ENCODE measurements at regions not wholly inside any gene's neighbourhood (a gene's known extent, or its start where the extent isn't known, plus 50 kb on each side); places are given as distances from the start of the nearest gene placed in this dataset.

DNA sequence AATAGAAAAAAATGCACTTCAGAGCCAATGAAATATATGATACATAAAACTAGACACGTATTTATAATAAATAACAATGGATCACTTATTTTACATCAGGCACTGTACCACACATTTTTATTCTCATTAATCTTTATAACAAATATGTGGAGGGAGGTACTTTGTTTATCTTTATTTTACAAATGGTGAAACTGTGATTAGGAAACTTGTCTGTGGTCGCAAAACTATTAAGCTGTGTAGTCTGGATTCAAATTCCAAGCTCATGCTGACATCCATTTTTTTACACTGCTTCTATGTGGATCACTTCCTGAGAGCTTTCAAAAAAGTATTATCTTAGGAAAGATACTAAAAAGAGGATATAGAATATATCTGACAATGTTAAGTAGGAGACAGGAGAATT lies 978.6 kb downstream of the SORCS1 start:
- WGBS, 2 donors (ENCODE audit: low coverage in 1 of 2): 65 to 66% methylated on average over 2 of the region's 2 CpGs
- no peak for DNase-seq
- Histone ChIP-seq H3K36me3 (no peaks in the 10 kb centered on the region), H3K4me3 (no peak overlapping the region), H3K27me3 (no peaks in the 10 kb centered on the region), H3K4me1 (no peaks in the 10 kb centered on the region), H3K27ac (no peak overlapping the region), H3K9me3 (no peaks in the 10 kb centered on the region)
- intact Hi-C loops (cut with DNase I; ENCODE audit: low total_unique reads): no loop called here
- TF ChIP-seq EP300 (IDR thresholded peaks at IDR 0.05; ENCODE audit: low read depth): no peak
- TF ChIP-seq POLR2AphosphoS5 (IDR thresholded peaks at IDR 0.05): no peak
- in situ Hi-C loops (cut with MboI; ENCODE audit: low pct_ligation_motif_present in 1 of 4, low pct_unique_long_range_greater_than_20kb in 1 of 4, low sequenced_read_pairs in 3 of 4): no loop called here

GRCh38 chr10:106183041-106183440 lies 981.5 kb downstream of the SORCS1 start:
- no peak for DNase-seq
- TF ChIP-seq POLR2AphosphoS5 (IDR thresholded peaks at IDR 0.05): no peak
- intact Hi-C loops (cut with DNase I; ENCODE audit: low total_unique reads) (no loop called here), in situ Hi-C loops (cut with MboI; ENCODE audit: low pct_ligation_motif_present in 1 of 4, low pct_unique_long_range_greater_than_20kb in 1 of 4, low sequenced_read_pairs in 3 of 4) (no loop called here)
- H3K4me1 ChIP-seq: no peaks in the 10 kb centered on the region
- WGBS, 2 donors (ENCODE audit: low coverage in 1 of 2): 86 to 91% methylated on average over 5 of the region's 5 CpGs
- no peaks in the 10 kb centered on the region for H3K27me3 ChIP-seq
- H3K9me3 ChIP-seq: no peaks in the 10 kb centered on the region
- no peak overlapping the region for H3K27ac ChIP-seq
- H3K36me3 ChIP-seq: no peaks in the 10 kb centered on the region
- no peak overlapping the region for H3K4me3 ChIP-seq

DNA sequence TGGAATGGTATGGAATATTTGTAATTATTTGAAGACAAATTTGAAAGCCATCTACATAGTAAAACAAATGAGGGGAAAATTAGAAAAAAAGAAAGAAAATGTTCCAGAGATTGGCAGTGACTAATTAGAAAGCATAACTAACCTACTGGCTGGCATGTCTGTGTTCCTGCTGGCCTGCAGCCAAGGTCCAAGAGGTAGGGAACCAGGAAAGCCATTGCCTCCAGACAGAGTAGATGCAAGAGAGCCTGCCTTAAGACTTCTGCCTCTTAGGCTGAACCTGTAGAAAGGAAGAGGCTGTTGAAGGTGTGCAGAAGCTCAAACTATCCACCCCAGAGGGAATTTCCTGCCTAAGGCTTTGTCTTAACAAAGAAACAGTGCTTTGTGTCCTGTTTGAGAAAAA lies 982.0 kb downstream of the SORCS1 start:
- no peaks in the 10 kb centered on the region for H3K9me3 ChIP-seq
- H3K4me3 ChIP-seq: no peak overlapping the region
- H3K27ac ChIP-seq: no peak overlapping the region
- intact Hi-C loops (cut with DNase I; ENCODE audit: low total_unique reads): no loop called here
- no peaks in the 10 kb centered on the region for H3K36me3 ChIP-seq
- H3K27me3 ChIP-seq: no peaks in the 10 kb centered on the region
- no peak for TF ChIP-seq EP300 (IDR thresholded peaks at IDR 0.05; ENCODE audit: low read depth)
- TF ChIP-seq, protein P1, sequence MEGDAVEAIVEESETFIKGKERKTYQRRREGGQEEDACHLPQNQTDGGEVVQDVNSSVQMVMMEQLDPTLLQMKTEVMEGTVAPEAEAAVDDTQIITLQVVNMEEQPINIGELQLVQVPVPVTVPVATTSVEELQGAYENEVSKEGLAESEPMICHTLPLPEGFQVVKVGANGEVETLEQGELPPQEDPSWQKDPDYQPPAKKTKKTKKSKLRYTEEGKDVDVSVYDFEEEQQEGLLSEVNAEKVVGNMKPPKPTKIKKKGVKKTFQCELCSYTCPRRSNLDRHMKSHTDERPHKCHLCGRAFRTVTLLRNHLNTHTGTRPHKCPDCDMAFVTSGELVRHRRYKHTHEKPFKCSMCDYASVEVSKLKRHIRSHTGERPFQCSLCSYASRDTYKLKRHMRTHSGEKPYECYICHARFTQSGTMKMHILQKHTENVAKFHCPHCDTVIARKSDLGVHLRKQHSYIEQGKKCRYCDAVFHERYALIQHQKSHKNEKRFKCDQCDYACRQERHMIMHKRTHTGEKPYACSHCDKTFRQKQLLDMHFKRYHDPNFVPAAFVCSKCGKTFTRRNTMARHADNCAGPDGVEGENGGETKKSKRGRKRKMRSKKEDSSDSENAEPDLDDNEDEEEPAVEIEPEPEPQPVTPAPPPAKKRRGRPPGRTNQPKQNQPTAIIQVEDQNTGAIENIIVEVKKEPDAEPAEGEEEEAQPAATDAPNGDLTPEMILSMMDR (IDR thresholded peaks at IDR 0.05): no peak
- TF ChIP-seq POLR2AphosphoS5 (IDR thresholded peaks at IDR 0.05): no peak
- TF ChIP-seq POLR2A (IDR thresholded peaks at IDR 0.05): no peak
- in situ Hi-C loops (cut with MboI; ENCODE audit: low pct_ligation_motif_present in 1 of 4, low pct_unique_long_range_greater_than_20kb in 1 of 4, low sequenced_read_pairs in 3 of 4): no loop called here
- DNase-seq: no peak
- H3K4me1 ChIP-seq: no peaks in the 10 kb centered on the region

DNA sequence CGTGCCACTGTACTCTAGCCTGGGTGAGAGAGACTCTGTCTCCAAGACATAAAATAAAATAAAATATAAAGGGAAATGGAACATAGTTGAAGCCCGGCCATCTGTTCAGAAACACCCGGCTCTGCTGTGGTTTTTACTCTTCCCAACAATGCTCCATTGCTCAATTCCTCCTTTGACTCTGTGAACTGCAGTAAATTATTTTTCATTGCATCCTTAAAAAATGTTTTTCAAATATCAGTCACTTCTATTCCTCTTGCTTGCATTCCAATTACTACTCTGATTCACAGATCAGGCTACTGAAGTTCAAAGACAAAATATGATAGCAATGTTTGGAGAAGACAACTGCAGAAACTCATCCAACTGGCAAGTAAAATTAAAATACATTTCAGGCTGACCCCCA lies 983.0 kb downstream of the SORCS1 start:
- TF ChIP-seq, protein P1 (IDR thresholded peaks at IDR 0.05): no peak
- TF ChIP-seq EP300 (IDR thresholded peaks at IDR 0.05; ENCODE audit: low read depth) (no peak), POLR2A (IDR thresholded peaks at IDR 0.05) (no peak), POLR2AphosphoS5 (IDR thresholded peaks at IDR 0.05) (no peak)
- no peaks in the 10 kb centered on the region for H3K36me3 ChIP-seq
- 55 to 60% methylated on average over 3 of the region's 3 CpGs for WGBS, 2 donors (ENCODE audit: low coverage in 1 of 2)
- in situ Hi-C loops (cut with MboI; ENCODE audit: low pct_ligation_motif_present in 1 of 4, low pct_unique_long_range_greater_than_20kb in 1 of 4, low sequenced_read_pairs in 3 of 4) (no loop called here), intact Hi-C loops (cut with DNase I; ENCODE audit: low total_unique reads) (no loop called here)
- no peak overlapping the region for H3K4me3 ChIP-seq
- H3K9me3 ChIP-seq: no peaks in the 10 kb centered on the region
- no peaks in the 10 kb centered on the region for H3K27me3 ChIP-seq
- DNase-seq: no peak
- no peak overlapping the region for H3K27ac ChIP-seq
- no peaks in the 10 kb centered on the region for H3K4me1 ChIP-seq

- in situ Hi-C loops (cut with MboI; ENCODE audit: low pct_ligation_motif_present in 1 of 4, low pct_unique_long_range_greater_than_20kb in 1 of 4, low sequenced_read_pairs in 3 of 4): no loop called here
- no peaks in the 10 kb centered on the region for H3K9me3 ChIP-seq
- no peak for DNase-seq
These were observed 985.1 kb downstream of the SORCS1 start for GRCh38 chr10:106179430-106179829.

More at GRCh38 chr10:106179430-106179829, 985.1 kb downstream of the SORCS1 start:
- Histone ChIP-seq H3K36me3 (no peaks in the 10 kb centered on the region), H3K27ac (no peak overlapping the region), H3K27me3 (no peaks in the 10 kb centered on the region), H3K4me3 (no peak overlapping the region), H3K4me1 (no peaks in the 10 kb centered on the region)
- no peak for TF ChIP-seq POLR2AphosphoS5 (IDR thresholded peaks at IDR 0.05)
- TF ChIP-seq POLR2A (IDR thresholded peaks at IDR 0.05): no peak
- TF ChIP-seq, protein P1 (IDR thresholded peaks at IDR 0.05): no peak
- no peak for TF ChIP-seq EP300 (IDR thresholded peaks at IDR 0.05; ENCODE audit: low read depth)
- intact Hi-C loops (cut with DNase I; ENCODE audit: low total_unique reads): no loop called here
